CD4-positive, alpha-beta T cell treated with Interleukin-6 for 4 hours (primary cell): ENCODE measurements at regions not wholly inside any gene's neighbourhood (a gene's known extent, or its start where the extent isn't known, plus 50 kb on each side); places are given as distances from the start of the nearest gene placed in this dataset.

ENCODE experiments used
- DNase-seq: peaks from one replicate; pipeline ENCODE4 v3.0.0-alpha.2; 2020; ENCODE audit warnings: mixed read lengths

DNA sequence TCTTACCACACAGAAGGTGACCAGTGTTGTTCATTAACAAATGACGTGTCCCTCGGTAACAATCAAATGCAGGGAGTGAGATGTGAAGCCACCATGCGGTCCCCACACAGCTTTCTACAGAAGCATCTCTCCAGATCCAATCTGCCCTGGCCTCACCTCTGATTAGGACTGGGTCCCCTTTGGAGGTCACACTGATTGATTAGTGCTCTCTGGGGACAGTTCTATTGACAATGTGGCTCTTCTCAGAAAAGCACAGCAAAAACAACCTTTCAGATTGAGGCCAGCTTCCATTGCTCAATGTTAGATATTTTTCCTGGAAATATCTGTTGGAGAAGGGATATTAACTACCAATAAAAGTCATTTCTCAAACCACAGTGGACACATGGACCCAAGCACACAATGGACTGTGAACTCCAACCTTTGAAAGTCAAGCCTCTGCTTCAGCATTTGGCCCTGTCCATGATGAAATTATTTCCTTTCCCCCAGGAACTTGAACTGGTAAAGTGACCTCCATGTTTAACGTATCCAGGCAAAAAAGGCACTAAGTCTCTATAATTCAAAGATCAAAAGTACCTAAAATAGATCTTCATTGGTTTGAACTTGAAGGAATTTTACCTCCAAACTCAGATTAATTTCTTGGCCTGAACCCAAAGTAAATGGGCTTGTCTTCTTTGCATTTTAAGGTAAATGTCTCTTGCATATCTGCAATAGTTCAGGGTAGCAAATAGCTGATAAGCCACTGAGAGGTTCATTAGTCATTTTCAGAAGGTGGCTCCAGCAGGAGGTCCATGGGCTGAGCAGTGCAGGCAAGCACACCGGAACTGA, 118.5 kb downstream of the FOXA2 start:
- no peak for DNase-seq

- no peak for DNase-seq
These were observed 119.9 kb downstream of the FOXA2 start for GRCh38 chr20:22464312-22465003.

GRCh38 chr20:22462975-22463914, 121.1 kb downstream of the FOXA2 start:
- no peak for DNase-seq

GRCh38 chr20:22460803-22461202, 123.6 kb downstream of the FOXA2 start:
- no peak for DNase-seq

GRCh38 chr20:22460231-22460630, 124.1 kb downstream of the FOXA2 start:
- no peak for DNase-seq

DNA sequence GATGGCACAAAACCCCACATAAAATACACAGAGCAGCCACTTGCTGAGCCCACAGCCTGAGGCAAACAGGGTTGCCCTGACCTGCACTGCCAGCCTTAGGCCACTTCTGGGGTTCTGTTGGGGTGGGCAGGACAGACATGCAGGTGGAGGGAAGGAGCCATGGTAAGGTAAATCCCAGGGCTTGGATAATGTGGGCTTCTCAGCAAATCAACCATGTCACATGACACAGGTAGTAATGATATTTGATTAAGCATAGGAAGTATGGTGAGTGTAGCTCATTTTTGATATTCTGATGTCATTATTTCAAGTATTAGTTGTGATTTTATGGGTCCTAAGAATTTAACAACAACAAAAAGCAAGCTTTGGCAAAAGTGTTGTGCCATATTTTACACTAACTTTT, 124.6 kb downstream of the FOXA2 start:
- DNase-seq = no peak

GRCh38 chr20:22456109-22456508, 128.3 kb downstream of the FOXA2 start:
- DNase-seq = no peak

DNA sequence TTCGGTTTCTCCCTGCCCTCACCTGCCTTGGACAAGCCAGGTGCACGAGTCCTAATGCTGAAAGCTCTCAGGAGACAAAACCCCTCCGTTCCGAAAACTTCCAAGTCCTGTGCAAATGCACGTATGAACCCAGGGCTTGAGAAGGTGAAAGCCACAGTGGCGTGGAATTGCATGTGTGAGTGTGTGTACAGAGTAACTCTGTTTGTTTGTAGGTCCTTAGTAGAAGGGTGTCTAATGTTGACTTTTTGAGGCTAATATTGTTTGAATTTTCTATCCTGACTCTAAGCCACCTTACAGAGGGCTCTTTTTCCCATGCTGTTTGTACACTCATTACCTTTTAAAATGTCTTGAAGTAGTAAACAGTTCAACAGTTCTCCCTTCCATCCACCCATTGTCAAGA, 129.1 kb downstream of the FOXA2 start:
- no peak for DNase-seq

GRCh38 chr20:22453244-22454080, 130.9 kb downstream of the FOXA2 start:
- no peak for DNase-seq

DNA sequence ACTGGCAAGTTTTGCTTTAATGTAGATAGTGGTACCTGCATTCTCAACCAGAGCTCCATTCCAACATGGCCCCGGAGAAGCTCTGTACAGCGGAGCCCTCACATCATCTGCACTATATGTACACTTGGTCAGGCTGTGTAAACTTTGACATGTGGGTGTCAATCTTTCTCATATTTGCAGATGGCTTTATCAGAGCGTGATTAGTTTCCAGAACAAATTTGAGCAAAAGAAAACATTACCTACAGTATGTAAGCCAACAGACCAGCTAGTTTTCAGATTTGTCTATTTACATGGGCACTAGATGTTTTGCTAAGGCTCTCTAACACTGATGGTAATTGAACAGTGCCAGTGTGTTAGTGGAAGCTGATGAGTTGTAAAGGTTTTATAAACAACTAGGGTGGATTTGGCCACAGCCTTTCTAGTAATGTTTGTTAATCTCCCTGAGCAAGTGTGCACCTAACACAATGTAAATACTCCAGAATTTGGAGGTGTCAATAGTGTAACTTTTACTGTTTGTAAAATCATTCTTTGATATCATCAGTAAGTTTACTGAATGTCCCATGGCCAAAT, 131.8 kb downstream of the FOXA2 start:
- no peak for DNase-seq

- no peak for DNase-seq
These were observed 133.8 kb downstream of the FOXA2 start for GRCh38 chr20:22450537-22450936.

DNA sequence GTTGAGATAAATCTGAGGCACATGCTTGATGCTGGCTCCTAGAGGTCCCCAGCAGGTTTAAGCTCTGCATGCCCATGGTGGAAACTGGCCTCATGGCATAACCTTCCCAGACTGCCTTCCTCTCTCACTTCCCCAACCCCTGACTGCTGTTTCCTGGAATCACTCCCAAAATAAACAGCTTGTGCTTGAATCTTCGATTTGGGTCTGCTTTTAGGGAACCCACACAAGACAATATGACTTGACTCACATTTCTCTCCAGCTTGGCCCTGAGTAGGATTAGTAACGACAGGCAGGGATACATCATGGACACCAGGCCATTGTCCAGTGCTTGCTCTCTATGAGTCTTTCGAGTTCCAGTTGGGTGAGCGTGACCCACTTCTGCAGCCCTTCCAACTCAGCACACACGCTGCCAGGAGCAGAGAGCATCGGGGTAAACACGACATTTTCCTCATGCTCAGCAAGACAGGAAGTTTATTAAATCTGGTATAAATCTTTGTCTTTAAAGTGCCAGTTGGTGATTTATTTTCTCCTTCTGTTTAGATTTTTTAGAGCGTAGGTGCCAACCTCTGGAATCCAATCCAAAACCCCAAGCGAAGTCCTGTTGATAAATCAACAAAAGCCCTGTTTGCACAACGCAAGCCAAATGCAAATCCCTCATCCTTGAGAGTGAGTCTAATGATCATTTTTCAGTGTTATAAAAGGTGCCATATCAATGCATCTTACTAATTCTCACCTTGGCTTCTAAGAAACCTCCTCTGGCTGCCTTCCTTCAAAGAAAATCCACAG, 135.0 kb downstream of the FOXA2 start:
- DNase-seq = no peak

GRCh38 chr20:22447447-22447778, 137.0 kb downstream of the FOXA2 start:
- no peak for DNase-seq

DNA sequence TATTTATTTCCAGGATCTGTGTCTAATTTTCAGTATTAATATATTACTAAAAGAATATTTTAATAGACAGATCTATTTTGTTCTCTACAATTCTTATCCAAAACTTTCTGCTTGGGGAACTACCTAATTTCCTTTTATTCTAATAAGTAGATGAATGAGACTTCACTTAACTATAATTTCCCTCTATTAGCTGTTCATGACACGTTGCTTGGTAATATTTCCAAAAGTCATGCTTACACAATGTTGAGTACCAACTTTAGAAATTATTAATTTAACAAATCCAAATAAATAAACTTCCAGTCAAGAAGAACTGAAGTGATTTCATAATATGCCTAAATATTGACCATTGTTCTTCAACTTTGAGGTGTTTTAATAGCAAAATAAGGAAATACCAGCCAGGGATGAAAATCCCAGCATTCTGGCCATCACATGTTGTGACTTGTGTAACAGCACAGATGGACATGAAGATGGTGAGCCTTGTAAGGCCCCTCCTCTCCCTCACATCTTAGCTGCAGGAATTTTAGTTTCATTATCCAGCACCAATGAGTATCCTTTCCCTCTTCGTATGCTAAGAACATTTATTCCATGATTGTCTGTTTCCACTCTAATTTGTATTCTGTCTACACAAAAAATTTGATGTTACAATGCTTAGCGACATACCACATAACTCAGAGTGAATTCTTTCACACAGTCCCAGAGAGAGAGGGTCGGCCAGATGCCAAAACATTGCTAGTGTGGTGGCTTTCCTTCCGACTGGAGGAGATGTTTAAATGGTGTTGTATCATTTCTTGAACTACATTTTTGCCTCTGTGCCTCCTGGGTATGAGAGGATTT, 137.5 kb downstream of the FOXA2 start:
- DNase-seq = no peak

- DNase-seq = no peak
These were observed 142.1 kb downstream of the FOXA2 start for GRCh38 chr20:22442318-22442717.

DNA sequence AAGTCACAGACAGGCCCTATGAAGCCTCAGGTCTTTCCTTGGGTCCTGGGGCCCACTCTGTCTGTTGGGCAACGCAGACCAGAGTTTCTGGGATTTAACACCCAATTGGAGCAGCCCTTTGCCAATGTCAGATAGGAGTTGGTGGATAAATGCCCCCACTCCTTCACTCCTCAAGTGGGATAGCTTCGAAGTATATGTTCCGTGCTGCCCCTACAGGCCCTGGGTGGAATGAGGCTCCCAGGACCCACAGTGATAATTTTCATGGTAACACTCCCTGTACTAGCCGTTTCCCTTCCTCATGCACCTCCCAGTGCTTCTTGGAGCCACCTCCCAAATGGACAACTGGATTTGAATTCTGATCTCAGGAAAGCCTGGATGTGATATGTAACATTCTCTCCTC, 145.4 kb downstream of the FOXA2 start:
- no peak for DNase-seq

GRCh38 chr20:22438346-22438745, 146.0 kb downstream of the FOXA2 start:
- no peak for DNase-seq

GRCh38 chr20:22437354-22437753, 147.0 kb downstream of the FOXA2 start:
- no peak for DNase-seq

DNA sequence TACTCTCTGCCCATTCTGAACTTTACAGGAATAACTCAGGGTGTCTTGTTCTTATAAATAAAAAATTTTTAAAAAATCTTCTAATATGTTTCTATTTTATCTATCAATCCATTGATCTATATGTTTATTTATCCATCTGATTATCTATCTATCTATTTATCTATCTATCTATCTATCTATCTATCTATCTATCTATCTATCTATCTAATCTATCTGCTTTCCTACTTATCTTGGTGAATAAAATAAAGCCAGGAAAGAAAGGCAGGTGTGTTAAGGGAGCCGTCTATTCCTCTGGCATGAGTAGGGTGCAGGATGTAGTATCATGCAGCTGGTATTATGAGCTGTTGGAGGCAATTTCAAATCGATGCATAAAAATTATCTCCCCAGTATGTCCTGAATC, 153.0 kb downstream of the FOXA2 start:
- DNase-seq = no peak

DNA sequence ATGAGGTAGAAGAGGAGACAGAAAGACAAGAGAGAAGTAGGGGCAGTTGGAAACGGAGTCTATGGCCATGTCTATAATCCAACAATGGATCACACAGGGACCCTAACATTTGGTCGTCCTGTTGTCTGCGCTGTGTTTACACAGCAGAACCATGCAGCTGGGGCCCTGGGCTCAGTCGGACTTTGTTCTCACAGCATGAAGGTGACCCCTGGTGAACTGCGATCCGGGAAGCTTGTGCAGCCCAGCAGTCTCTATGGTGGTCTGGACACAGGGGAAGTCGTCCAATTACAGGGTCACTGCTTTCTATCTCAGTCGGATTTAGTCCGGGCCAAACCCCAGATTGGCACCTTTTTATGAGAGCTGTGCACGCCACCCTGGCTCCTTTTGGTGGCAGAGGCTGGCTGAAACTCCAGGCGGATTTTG, 153.6 kb downstream of the FOXA2 start:
- no peak for DNase-seq
